ENCODE measurements at regions not wholly inside any gene's neighbourhood (a gene's known extent, or its start where the extent isn't known, plus 50 kb on each side); places are given as distances from the start of the nearest gene placed in this dataset.

- H3K27me3 ChIP-seq = no peaks in the 10 kb centered on the region
- no peak for TF ChIP-seq CTCF (IDR thresholded peaks at IDR 0.05)
- H3K36me3 ChIP-seq = no peaks in the 10 kb centered on the region
- H3K9me3 ChIP-seq = no peaks in the 10 kb centered on the region
- H3K27ac ChIP-seq = no peak overlapping the region
- intact Hi-C loops (cut with DNase I; ENCODE audit: low total_unique reads) = no loop called here
- no peak for DNase-seq
- no peak overlapping the region for H3K4me3 ChIP-seq
- no peaks in the 10 kb centered on the region for H3K4me1 ChIP-seq
Measured at GRCh38 chr6:74145931-74146330, 449.9 kb downstream of the CD109 start.

GRCh38 chr6:74137911-74138310 is 441.9 kb downstream of the CD109 start:
- no peak for TF ChIP-seq CTCF (IDR thresholded peaks at IDR 0.05)
- Histone ChIP-seq H3K9me3 (no peaks in the 10 kb centered on the region), H3K27me3 (no peaks in the 10 kb centered on the region), H3K27ac (no peak overlapping the region), H3K4me1 (no peaks in the 10 kb centered on the region), H3K36me3 (no peaks in the 10 kb centered on the region), H3K4me3 (no peak overlapping the region)
- DNase-seq = no peak
- intact Hi-C loops (cut with DNase I; ENCODE audit: low total_unique reads) = no loop called here

- H3K9me3 ChIP-seq = no peaks in the 10 kb centered on the region
- H3K27me3 ChIP-seq = no peaks in the 10 kb centered on the region
- no peak for DNase-seq
- TF ChIP-seq CTCF (IDR thresholded peaks at IDR 0.05) = no peak
- H3K27ac ChIP-seq = no peak overlapping the region
- intact Hi-C loops (cut with DNase I; ENCODE audit: low total_unique reads) = no loop called here
- H3K4me1 ChIP-seq = no peaks in the 10 kb centered on the region
- no peak overlapping the region for H3K4me3 ChIP-seq
- H3K36me3 ChIP-seq = no peaks in the 10 kb centered on the region
Measured at GRCh38 chr6:74134327-74134726, 438.3 kb downstream of the CD109 start.

- H3K27me3 ChIP-seq = no peaks in the 10 kb centered on the region
- no peaks in the 10 kb centered on the region for H3K36me3 ChIP-seq
- intact Hi-C loops (cut with DNase I; ENCODE audit: low total_unique reads) = no loop called here
- H3K4me1 ChIP-seq = no peaks in the 10 kb centered on the region
- H3K9me3 ChIP-seq = no peaks in the 10 kb centered on the region
- no peak overlapping the region for H3K4me3 ChIP-seq
- no peak for DNase-seq
- TF ChIP-seq CTCF (IDR thresholded peaks at IDR 0.05) = no peak
- H3K27ac ChIP-seq = no peak overlapping the region
Measured at GRCh38 chr6:74133073-74133472, 437.1 kb downstream of the CD109 start.

- no peaks in the 10 kb centered on the region for H3K4me1 ChIP-seq
- H3K9me3 ChIP-seq = no peaks in the 10 kb centered on the region
- H3K27me3 ChIP-seq = no peaks in the 10 kb centered on the region
- H3K27ac ChIP-seq = no peak overlapping the region
- H3K4me3 ChIP-seq = no peak overlapping the region
- DNase-seq = no peak
- TF ChIP-seq CTCF (IDR thresholded peaks at IDR 0.05) = no peak
- no peaks in the 10 kb centered on the region for H3K36me3 ChIP-seq
- intact Hi-C loops (cut with DNase I; ENCODE audit: low total_unique reads) = no loop called here
Measured at GRCh38 chr6:74130641-74131040, 434.6 kb downstream of the CD109 start.

- no peak for DNase-seq
- no peak overlapping the region for H3K27ac ChIP-seq
- no peak for TF ChIP-seq CTCF (IDR thresholded peaks at IDR 0.05)
- H3K9me3 ChIP-seq = no peaks in the 10 kb centered on the region
- H3K4me3 ChIP-seq = no peak overlapping the region
- no peaks in the 10 kb centered on the region for H3K27me3 ChIP-seq
- no peaks in the 10 kb centered on the region for H3K36me3 ChIP-seq
- intact Hi-C loops (cut with DNase I; ENCODE audit: low total_unique reads) = no loop called here
- no peaks in the 10 kb centered on the region for H3K4me1 ChIP-seq
Measured at GRCh38 chr6:74128536-74128935, 432.5 kb downstream of the CD109 start.
